Lung microvascular endothelial cell (primary cell): ENCODE measurements at regions not wholly inside any gene's neighbourhood (a gene's known extent, or its start where the extent isn't known, plus 50 kb on each side); places are given as distances from the start of the nearest gene placed in this dataset.
A peak's percentile ranks its signal among the peaks of the same experiment; 100 is the strongest.

Experiments
- DNase-seq, 2 donors: peaks; one replicate each; pipeline versions ENCODE4 v3.0.0 to v3.0.0-alpha.2; 2010; ENCODE audit warnings: low read depth in 2 of 2

- no peak for DNase-seq
Measured at GRCh38 chr6:81246200-81246599, 506.3 kb downstream of the TENT5A start.

DNA sequence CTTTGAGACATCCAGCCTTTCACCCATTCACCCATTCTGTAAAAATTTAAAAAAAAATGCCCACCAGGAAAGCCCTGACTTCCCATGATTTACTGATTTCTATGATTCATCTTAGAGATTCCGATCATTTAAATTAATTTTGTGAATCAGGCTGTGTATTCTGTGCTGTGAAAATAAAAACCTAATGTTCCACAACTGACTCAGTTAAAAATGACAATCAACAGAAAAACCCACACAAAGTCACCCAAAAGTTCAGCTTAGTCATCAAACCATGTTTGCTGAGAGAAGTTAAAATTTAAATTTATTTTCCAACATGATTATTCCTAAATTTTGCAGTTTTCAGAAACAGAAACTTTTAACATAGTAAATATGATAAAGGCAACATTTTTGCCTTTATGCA, 509.9 kb downstream of the TENT5A start:
- no peak for DNase-seq

- peak in 1 of 2 donors; percentile 25 for DNase-seq
Measured at GRCh38 chr6:81241126-81242041, 511.1 kb downstream of the TENT5A start.

DNA sequence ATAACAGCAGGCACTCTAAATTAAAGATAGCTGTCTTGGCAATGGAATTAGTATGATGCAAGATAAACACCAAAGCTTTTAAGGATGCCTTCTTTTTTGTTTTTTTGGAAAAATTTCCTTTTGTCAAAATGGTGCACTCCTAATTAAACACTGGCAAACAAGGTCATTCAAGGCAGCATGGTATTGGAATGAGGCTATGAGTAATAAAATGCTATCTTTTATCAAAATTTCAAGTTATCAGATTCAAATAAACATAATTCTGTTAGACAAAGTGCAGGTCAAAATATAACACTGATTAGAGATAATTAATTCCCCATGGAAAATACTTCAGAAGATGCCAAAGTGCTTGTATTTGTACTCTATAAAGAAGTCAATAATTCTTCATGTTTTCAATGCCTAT, 514.1 kb downstream of the TENT5A start:
- DNase-seq: no peak

DNA sequence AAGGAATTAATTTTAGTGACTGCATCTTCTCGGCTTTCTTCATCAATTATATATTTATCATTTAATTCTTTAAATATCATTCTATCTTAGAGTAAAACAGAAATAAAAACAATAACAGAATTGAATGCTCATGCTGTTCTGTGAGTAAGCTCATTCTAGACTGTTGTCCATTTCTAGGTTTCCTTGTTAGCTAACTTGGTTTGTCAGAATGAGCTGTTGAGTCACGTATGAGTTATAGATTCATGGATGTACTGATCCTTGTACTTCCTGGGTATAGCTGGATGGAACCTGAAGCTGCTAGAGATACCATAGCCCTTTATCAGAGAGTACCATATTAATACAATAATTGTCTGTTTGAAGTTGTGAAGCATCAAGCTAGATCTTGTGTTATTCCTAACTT, 515.3 kb downstream of the TENT5A start:
- no peak for DNase-seq

DNA sequence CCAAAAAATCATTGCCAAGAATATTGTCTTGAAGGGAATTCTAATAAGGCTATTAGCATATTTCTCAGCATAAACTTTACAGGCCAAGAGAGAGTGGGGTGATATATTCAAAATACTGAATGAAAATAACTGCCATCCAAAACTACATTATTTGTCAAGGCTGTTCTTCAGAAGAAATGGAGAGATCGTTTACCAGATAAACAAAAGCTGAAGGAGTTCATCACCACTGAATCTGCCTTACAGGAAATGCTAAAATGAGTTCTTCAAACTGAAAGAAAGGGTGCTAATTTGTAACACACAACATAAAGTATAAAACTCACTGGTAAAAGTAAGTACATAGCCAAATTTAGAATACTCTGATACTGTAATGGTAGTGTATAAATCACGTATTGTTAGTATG, 517.0 kb downstream of the TENT5A start:
- DNase-seq: no peak

DNA sequence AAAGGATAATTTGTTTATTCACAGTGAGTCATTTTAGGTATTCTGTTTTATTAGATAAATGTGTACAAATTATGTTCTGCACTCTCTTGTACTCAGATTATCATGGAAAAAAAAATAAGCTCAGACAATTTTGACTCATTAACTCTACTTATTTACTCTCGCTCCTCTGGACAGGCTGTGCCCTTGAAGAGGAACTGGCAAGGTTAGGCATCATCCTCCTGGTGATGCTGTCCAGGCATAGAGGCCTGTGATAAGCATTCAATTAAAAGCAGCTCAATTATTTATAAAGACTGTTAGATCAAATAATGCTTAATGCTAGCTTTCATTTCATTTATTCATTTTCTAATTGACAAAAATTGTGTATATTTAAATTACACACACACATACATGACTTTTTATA, 518.5 kb downstream of the TENT5A start:
- no peak for DNase-seq

DNA sequence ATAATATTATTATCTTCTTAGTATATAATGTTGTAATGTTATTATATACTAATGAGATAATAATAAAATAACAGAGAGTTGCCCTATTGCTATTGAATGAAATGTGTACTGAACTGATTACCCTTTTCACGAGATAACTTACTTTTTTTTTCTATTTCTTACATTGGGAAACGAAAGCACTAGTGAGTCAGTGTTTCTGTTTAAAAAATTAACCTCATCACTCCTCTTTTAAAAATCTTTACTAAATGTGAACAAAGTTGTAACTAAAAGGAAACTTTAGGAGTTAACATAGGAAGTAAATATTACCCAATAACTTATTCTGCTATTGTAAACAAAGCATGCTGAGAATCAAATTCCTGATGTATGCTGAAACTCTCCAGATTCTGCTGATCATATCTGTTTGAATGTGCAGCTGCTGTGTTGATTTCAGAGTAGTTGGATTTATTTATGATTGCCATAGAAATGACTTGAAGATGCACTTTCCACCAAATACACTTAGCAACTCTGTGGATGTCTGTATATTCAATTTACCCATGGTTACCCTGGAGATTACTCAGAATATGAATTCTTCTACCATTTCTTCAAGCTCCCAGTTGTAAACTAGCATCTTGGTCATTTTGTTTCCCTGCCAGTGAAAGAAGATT, 523.4 kb downstream of the TENT5A start:
- no peak for DNase-seq

GRCh38 chr6:81226957-81227356, 525.5 kb downstream of the TENT5A start:
- no peak for DNase-seq

- no peak for DNase-seq
Measured at GRCh38 chr6:81216668-81217067, 535.8 kb downstream of the TENT5A start.

DNA sequence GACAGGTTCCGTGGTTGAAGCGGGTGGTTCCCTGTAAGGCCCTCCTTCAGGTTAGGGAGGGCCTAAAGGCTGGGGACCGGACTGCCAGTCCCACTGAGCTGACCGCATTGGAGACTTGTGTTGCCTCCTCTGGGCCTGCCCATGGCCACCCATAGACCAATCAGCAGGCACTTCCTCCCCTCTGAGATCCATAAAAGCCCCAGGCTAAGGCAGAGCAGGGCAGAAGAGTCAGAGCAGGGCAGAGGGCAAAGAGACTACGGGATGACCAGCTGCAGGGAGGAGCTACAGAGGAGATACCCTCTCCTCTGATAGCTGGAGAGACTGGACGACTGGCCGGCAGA, 537.4 kb downstream of the TENT5A start:
- no peak for DNase-seq

GRCh38 chr6:81214414-81215091, 537.9 kb downstream of the TENT5A start:
- no peak for DNase-seq

- DNase-seq: no peak
Measured at GRCh38 chr6:81204731-81205130, 547.8 kb downstream of the TENT5A start.

- no peak for DNase-seq
Measured at GRCh38 chr6:81194374-81194773, 558.1 kb downstream of the TENT5A start.

- DNase-seq: no peak
Measured at GRCh38 chr6:81172056-81172740, 580.3 kb downstream of the TENT5A start.

DNA sequence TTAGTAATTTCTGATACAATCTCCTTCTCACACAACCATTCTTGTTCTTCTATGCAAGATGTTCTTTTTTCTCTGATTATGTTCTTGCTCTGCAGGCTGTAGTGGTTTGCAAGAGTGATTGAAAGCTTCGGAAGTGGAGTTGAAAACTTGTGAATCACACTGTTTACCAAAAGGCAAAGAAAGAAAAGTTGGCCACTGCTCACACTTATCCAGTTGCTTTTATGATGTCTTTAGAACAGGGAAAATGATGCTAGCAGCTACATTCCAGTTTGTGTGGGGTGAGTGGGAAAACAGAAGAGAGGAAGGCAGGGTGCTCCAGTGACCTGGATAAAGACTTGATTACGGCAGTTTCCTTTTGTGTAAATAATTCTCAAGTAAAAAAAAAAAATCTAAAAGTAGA, 583.3 kb downstream of the TENT5A start:
- no peak for DNase-seq

- no peak for DNase-seq
Measured at GRCh38 chr6:81166770-81167169, 585.7 kb downstream of the TENT5A start.

DNA sequence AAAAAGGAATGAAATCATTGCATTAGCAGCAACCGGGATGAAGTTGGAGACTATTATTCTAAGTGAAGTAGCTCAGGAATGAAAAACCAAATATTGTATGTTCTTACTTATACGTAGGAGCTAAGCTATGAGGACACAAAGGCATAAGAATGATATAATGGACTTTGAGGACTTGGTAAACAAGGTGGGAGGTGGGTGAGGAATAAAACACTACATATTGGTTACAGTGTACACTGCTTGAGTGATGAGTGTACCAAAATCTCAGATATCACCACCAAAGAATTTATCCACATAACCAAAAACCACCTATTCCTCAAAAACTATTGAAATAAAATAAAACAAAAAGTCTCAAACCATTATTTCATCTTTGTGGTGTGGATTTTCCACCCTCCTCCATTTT, 593.5 kb downstream of the TENT5A start:
- no peak for DNase-seq

DNA sequence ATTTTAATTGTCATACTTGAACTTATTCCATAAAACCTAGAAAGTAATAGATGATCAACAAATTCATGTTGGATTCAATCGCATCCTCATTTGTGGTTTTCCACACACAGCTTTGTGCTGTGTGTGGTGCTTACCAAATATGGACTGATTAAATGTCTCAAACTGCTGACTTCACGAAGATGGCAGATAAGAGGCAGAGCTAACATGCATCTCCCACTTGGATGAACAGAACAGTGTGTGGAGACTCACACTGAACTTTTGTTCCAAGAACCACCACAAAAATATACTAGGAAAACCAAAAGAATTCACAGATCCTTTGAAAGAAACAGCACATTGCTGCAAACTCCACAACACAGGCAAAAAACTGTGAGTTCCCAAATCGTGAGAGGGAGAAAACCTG, 603.7 kb downstream of the TENT5A start:
- no peak for DNase-seq

- no peak for DNase-seq
Measured at GRCh38 chr6:81145506-81145905, 607.0 kb downstream of the TENT5A start.

GRCh38 chr6:81144346-81144745, 608.1 kb downstream of the TENT5A start:
- DNase-seq: no peak

DNA sequence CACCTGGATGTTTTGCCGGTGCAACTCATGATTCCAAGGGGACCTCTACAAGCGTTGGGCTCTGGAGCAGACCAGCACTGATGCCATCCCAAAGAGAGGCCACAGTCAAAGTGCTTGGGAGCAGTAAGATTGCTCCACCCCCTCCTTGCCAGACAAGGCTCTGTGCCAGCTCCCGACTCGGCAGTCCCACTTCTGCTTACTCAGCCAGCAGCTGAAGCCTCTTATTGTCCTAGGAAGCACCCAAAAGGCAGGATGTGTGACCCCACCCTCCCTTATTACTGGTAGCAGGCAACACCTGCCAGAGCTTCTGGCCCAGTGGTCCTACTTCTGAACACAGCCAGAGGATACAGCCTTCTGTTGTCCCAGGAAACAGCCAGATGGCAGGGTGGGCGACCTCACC, 614.2 kb downstream of the TENT5A start:
- no peak for DNase-seq
